ENCODE measurements at regions not wholly inside any gene's neighbourhood (a gene's known extent, or its start where the extent isn't known, plus 50 kb on each side); places are given as distances from the start of the nearest gene placed in this dataset.

- in situ Hi-C loops (cut with MboI; ENCODE audit: low sequenced_read_pairs), result no loop called here
- H3K56ac ChIP-seq (ENCODE audit: extremely low read depth, insufficient read depth, low read length), result no peak overlapping the region
- no peak overlapping the region for H3K4me3 ChIP-seq (ENCODE audit: insufficient read depth, low read depth, low read length)
- no TSS peak for BruUV-seq (replicated peaks)
- H3K4ac ChIP-seq (ENCODE audit: low read depth, low read length), result no peak overlapping the region
- dilution Hi-C loops (cut with HindIII; ENCODE audit: low sequenced_read_pairs, unreplicated experiment), result no loop called here
- H3K9ac ChIP-seq (ENCODE audit: low read depth, low read length), result no peak overlapping the region
- no peaks in the 10 kb centered on the region for H3K27me3 ChIP-seq (ENCODE audit: control insufficient read depth, insufficient read depth, low read length)
- no peak overlapping the region for H4K8ac ChIP-seq (ENCODE audit: low read depth in 2 of 2, low read length in 2 of 2)
- no peak for ATAC-seq (ENCODE audit: low read depth)
- TF ChIP-seq CTCF (conservative IDR thresholded peaks at IDR 0.05; ENCODE audit: low read depth, low read length) (no peak), RFX5 (IDR thresholded peaks at IDR 0.05; ENCODE audit: low read depth, low read length) (no peak), BHLHE40 (IDR thresholded peaks at IDR 0.05; ENCODE audit: low read depth, low read length) (no peak), NFE2L2 (IDR thresholded peaks at IDR 0.05; ENCODE audit: low read depth, low read length) (no peak), FOS (IDR thresholded peaks at IDR 0.05; ENCODE audit: low read depth, low read length) (no peak), POLR2A (IDR thresholded peaks at IDR 0.05; ENCODE audit: low read depth, low read length) (no peak), SMC3 (IDR thresholded peaks at IDR 0.05; ENCODE audit: low read depth, low read length) (no peak), ELK1 (IDR thresholded peaks at IDR 0.05; ENCODE audit: borderline replicate concordance, low read depth, low read length) (no peak), MAFK (IDR thresholded peaks at IDR 0.05; ENCODE audit: low read depth, low read length) (no peak), USF2 (IDR thresholded peaks at IDR 0.05; ENCODE audit: low read depth, low read length) (no peak)
- no peak overlapping the region for H3K23ac ChIP-seq (ENCODE audit: low read depth, low read length)
- H2BK20ac ChIP-seq (ENCODE audit: low read depth, low read length), result no peak overlapping the region
- H2BK120ac ChIP-seq (ENCODE audit: low read depth, low read length), result no peak overlapping the region
- ChIA-PET CTCF (no interaction called here), POLR2A (ENCODE audit: unreplicated experiment) (no interaction called here)
- no peak overlapping the region for H3K27ac ChIP-seq (ENCODE audit: insufficient read depth, low read length)
- no peak overlapping the region for H4K5ac ChIP-seq (ENCODE audit: low read depth, low read length)
- no peak overlapping the region for H2AFZ ChIP-seq (replicated peaks; ENCODE audit: low read length, poor library complexity)
- H3K9me1 ChIP-seq (ENCODE audit: insufficient read depth, low read length), result no peaks in the 10 kb centered on the region
- H2BK5ac ChIP-seq (ENCODE audit: low read depth, low read length, poor library complexity, severe bottlenecking), result no peak overlapping the region
- no peak overlapping the region for H2BK15ac ChIP-seq (ENCODE audit: low read depth, low read length)
- no peaks in the 10 kb centered on the region for H4K20me1 ChIP-seq (ENCODE audit: insufficient read depth, low read length)
- H3K9me3 ChIP-seq (ENCODE audit: control insufficient read depth, insufficient read depth, low read length), result no peaks in the 10 kb centered on the region
- H3K18ac ChIP-seq (ENCODE audit: low read depth, low read length), result no peak overlapping the region
- H3K4me2 ChIP-seq (ENCODE audit: low read depth, low read length), result no peak overlapping the region
- H2AK9ac ChIP-seq (replicated peaks; ENCODE audit: low read depth, low read length, poor library complexity), result no peak overlapping the region
- no peak overlapping the region for H2AK5ac ChIP-seq (ENCODE audit: low read depth, low read length)
- intact Hi-C loops (cut with micrococcal nuclease), result no loop called here
- no peak overlapping the region for H3K14ac ChIP-seq (replicated peaks; ENCODE audit: low read depth, low read length)
- DNase-seq, result no peak
- H3K79me1 ChIP-seq (ENCODE audit: low read depth in 1 of 2, low read length in 2 of 2), result no peaks in the 10 kb centered on the region
- H3K4me1 ChIP-seq (ENCODE audit: control insufficient read depth, insufficient read depth, low read length), result no peaks in the 10 kb centered on the region
- no peak overlapping the region for H4K91ac ChIP-seq (ENCODE audit: insufficient read depth, low read depth, low read length)
- no peaks in the 10 kb centered on the region for H3K36me3 ChIP-seq (ENCODE audit: control insufficient read depth, insufficient read depth, low read length)
- no CpG with 5 or more reads among the region's 4 CpGs for WGBS, 2 experiments (ENCODE audit: extremely low coverage in 2 of 2, insufficient read length in 1 of 2)
Measured at GRCh38 chr11:45507916-45508315, 157.5 kb downstream of the CHST1 start.

Measured in IMR-90 (cell line).